Immature natural killer cell (primary cell): ENCODE measurements at regions not wholly inside any gene's neighbourhood (a gene's known extent, or its start where the extent isn't known, plus 50 kb on each side); places are given as distances from the start of the nearest gene placed in this dataset.

ENCODE experiments used
- DNase-seq, 3 donors: peaks; one replicate each; pipeline ENCODE4 v3.0.0; 2022; ENCODE audit warnings: mixed read lengths in 1 of 3
- H3K27ac Mint-ChIP-seq, 6 donors: one replicate each; pipeline ENCODE4 v1.8.0; 2020; ENCODE audit warnings: mixed read lengths in 6 of 6, mild to moderate bottlenecking in 5 of 6, inconsistent platforms in 4 of 6, moderate library complexity in 3 of 6
- H3K27me3 Mint-ChIP-seq, 3 donors: one replicate each; pipeline ENCODE4 v1.8.0; 2020 to 2021; ENCODE audit warnings: low read depth in 3 of 3, mild to moderate bottlenecking in 3 of 3, mixed read lengths in 3 of 3, moderate library complexity in 3 of 3, inconsistent platforms in 1 of 3
- H3K36me3 Mint-ChIP-seq, 3 donors: one replicate each; pipeline ENCODE4 v1.8.0; 2020; ENCODE audit warnings: mixed read lengths in 3 of 3, inconsistent platforms in 2 of 3, mild to moderate bottlenecking in 2 of 3
- H3K4me1 Mint-ChIP-seq, 2 donors: one replicate each; pipeline ENCODE4 v1.8.0; 2020; ENCODE audit warnings: inconsistent platforms in 2 of 2, mild to moderate bottlenecking in 2 of 2, mixed read lengths in 2 of 2, moderate library complexity in 1 of 2
- H3K4me3 Mint-ChIP-seq, 5 donors: one replicate each; pipeline ENCODE4 v1.8.0; 2020; ENCODE audit warnings: mild to moderate bottlenecking in 5 of 5, mixed read lengths in 5 of 5, inconsistent platforms in 3 of 5, moderate library complexity in 3 of 5
- H3K9me3 Mint-ChIP-seq, 6 donors: one replicate each; pipeline ENCODE4 v1.8.0; 2020; ENCODE audit warnings: mild to moderate bottlenecking in 6 of 6, mixed read lengths in 6 of 6, inconsistent platforms in 4 of 6, moderate library complexity in 3 of 6

- no peak for DNase-seq
- Mint-ChIP-seq H3K27me3 (no peaks in the 10 kb centered on the region), H3K4me1 (no peaks in the 10 kb centered on the region), H3K27ac (no peak overlapping the region), H3K36me3 (no peaks in the 10 kb centered on the region), H3K9me3 (peaks cover 0 to 39% (median 5%) of the 10 kb centered on the region in 6 donors), H3K4me3 (no peak overlapping the region)
Observed at GRCh38 chr12:87329076-87329863, 699.9 kb downstream of the C12orf50 start.

- H3K4me3 Mint-ChIP-seq = no peak overlapping the region
- no peaks in the 10 kb centered on the region for H3K4me1 Mint-ChIP-seq
- no peaks in the 10 kb centered on the region for H3K27me3 Mint-ChIP-seq
- no peak overlapping the region for H3K27ac Mint-ChIP-seq
- H3K9me3 Mint-ChIP-seq = peaks cover 5 to 30% (median 10%) of the 10 kb centered on the region in 6 donors
- no peak for DNase-seq
- no peaks in the 10 kb centered on the region for H3K36me3 Mint-ChIP-seq
Observed at GRCh38 chr12:87323369-87323768, 705.8 kb downstream of the C12orf50 start.

DNA sequence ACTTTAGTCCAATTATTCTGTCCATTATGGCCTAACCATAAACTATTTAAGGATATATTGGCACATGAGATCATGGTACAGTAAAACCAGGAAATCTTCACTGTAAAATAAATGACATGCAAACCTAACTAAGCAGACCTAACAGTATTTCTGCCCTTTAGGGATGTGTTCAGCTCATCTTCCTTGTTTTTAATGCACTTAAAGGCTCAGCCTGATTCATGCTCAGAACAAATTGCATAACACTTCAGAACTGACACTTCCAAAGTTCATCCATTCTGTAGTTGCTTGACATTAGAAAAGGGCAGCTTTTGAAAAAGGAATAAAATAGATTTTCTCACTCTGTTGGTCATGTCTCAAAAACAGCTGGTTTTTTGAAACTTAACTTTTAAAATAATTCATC is 708.5 kb downstream of the C12orf50 start:
- H3K4me3 Mint-ChIP-seq = no peak overlapping the region
- H3K36me3 Mint-ChIP-seq = no peaks in the 10 kb centered on the region
- no peak for DNase-seq
- H3K27me3 Mint-ChIP-seq = no peaks in the 10 kb centered on the region
- peaks cover 5 to 23% (median 11%) of the 10 kb centered on the region in 6 donors for H3K9me3 Mint-ChIP-seq
- H3K27ac Mint-ChIP-seq = no peak overlapping the region
- no peaks in the 10 kb centered on the region for H3K4me1 Mint-ChIP-seq

- Mint-ChIP-seq H3K4me1 (no peaks in the 10 kb centered on the region), H3K36me3 (no peaks in the 10 kb centered on the region), H3K9me3 (peaks cover 0 to 12% (median 6%) of the 10 kb centered on the region in 6 donors), H3K27me3 (peaks cover 0 to 2% (median 1%) of the 10 kb centered on the region in 3 donors), H3K4me3 (no peak overlapping the region), H3K27ac (no peak overlapping the region)
- DNase-seq = no peak
Observed at GRCh38 chr12:87317302-87317701, 711.9 kb downstream of the C12orf50 start.

DNA sequence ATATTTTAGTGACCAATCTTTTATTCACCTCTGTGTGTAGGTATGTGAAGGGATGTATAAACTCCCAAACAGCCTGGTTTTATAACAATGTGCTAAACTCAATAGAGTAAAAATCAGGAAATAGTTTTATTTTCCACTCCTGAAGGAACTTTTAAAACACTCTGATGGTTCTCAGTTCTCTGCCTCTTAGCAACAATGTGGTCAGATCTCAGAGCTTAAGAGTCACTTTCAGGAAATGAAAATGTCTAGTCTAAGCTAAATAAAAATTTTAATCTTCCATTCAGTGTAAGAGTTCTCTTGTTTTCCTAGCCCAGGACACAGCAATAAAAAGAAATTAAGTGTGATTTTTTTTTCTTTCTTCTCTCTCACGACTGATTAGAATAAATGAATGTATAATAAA is 718.0 kb downstream of the C12orf50 start:
- Mint-ChIP-seq H3K27ac (no peak overlapping the region), H3K4me3 (peak overlapping the region in 2 of 5 donors; percentile 28 to 32), H3K9me3 (peaks cover 0 to 14% (median 2%) of the 10 kb centered on the region in 6 donors), H3K4me1 (peaks cover 14 to 18% of the 10 kb centered on the region in 2 donors), H3K27me3 (peaks cover 0 to 2% (median 1%) of the 10 kb centered on the region in 3 donors), H3K36me3 (no peaks in the 10 kb centered on the region)
- DNase-seq = no peak

DNA sequence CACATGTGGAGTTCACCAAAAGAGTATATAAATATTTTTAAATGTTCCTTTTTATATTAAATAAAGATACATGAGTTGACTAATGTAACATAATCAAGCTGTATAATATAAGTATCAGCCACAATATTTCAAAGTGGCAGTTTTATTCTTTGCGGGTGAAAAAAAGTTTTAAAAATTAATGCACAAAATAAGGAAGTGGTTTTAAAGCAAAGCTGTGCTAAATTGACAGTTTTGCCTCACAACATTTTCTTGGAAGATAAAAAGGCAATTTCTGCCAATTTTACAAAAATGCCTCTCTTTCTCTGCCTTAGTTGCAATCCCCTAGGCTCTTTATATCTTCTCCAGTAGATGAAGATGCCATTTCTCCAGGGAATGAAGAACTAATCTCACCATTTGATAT is 719.1 kb downstream of the C12orf50 start:
- DNase-seq = no peak
- peaks cover 14 to 18% of the 10 kb centered on the region in 2 donors for H3K4me1 Mint-ChIP-seq
- no peak overlapping the region for H3K4me3 Mint-ChIP-seq
- H3K9me3 Mint-ChIP-seq = peaks cover 0 to 14% (median 3%) of the 10 kb centered on the region in 6 donors
- H3K36me3 Mint-ChIP-seq = no peaks in the 10 kb centered on the region
- H3K27me3 Mint-ChIP-seq = peaks cover 0 to 2% (median 1%) of the 10 kb centered on the region in 3 donors
- no peak overlapping the region for H3K27ac Mint-ChIP-seq

- H3K4me1 Mint-ChIP-seq = peaks cover 3 to 4% of the 10 kb centered on the region in 2 donors
- no peaks in the 10 kb centered on the region for H3K36me3 Mint-ChIP-seq
- no peaks in the 10 kb centered on the region for H3K27me3 Mint-ChIP-seq
- H3K27ac Mint-ChIP-seq = no peak overlapping the region
- peaks cover 0 to 29% (median 8%) of the 10 kb centered on the region in 6 donors for H3K9me3 Mint-ChIP-seq
- no peak overlapping the region for H3K4me3 Mint-ChIP-seq
- DNase-seq = no peak
Observed at GRCh38 chr12:87305481-87305880, 723.7 kb downstream of the C12orf50 start.

- Mint-ChIP-seq H3K9me3 (peaks cover 2 to 35% (median 12%) of the 10 kb centered on the region in 6 donors), H3K4me3 (no peak overlapping the region), H3K36me3 (no peaks in the 10 kb centered on the region), H3K4me1 (no peaks in the 10 kb centered on the region), H3K27ac (no peak overlapping the region), H3K27me3 (peaks cover 0 to 2% (median 0%) of the 10 kb centered on the region in 3 donors)
- DNase-seq = no peak
Observed at GRCh38 chr12:87304406-87304805, 724.8 kb downstream of the C12orf50 start.

- Mint-ChIP-seq H3K4me1 (no peaks in the 10 kb centered on the region), H3K27ac (no peak overlapping the region), H3K4me3 (no peak overlapping the region), H3K27me3 (peaks cover 0 to 2% (median 0%) of the 10 kb centered on the region in 3 donors), H3K36me3 (no peaks in the 10 kb centered on the region), H3K9me3 (peaks cover 2 to 38% (median 15%) of the 10 kb centered on the region in 6 donors)
- no peak for DNase-seq
Observed at GRCh38 chr12:87303396-87304012, 725.7 kb downstream of the C12orf50 start.

GRCh38 chr12:87302126-87302745 is 727.0 kb downstream of the C12orf50 start:
- Mint-ChIP-seq H3K4me3 (no peak overlapping the region), H3K4me1 (no peaks in the 10 kb centered on the region), H3K36me3 (no peaks in the 10 kb centered on the region), H3K27ac (no peak overlapping the region), H3K9me3 (peaks cover 2 to 43% (median 17%) of the 10 kb centered on the region in 6 donors), H3K27me3 (peaks cover 0 to 2% (median 0%) of the 10 kb centered on the region in 3 donors)
- no peak for DNase-seq

- Mint-ChIP-seq H3K27me3 (no peaks in the 10 kb centered on the region), H3K36me3 (no peaks in the 10 kb centered on the region), H3K4me3 (no peak overlapping the region), H3K9me3 (peaks cover 0 to 32% (median 10%) of the 10 kb centered on the region in 6 donors), H3K4me1 (no peaks in the 10 kb centered on the region), H3K27ac (no peak overlapping the region)
- DNase-seq = no peak
Observed at GRCh38 chr12:87290505-87290904, 738.7 kb downstream of the C12orf50 start.

GRCh38 chr12:87283886-87284285 is 745.3 kb downstream of the C12orf50 start:
- no peaks in the 10 kb centered on the region for H3K27me3 Mint-ChIP-seq
- no peaks in the 10 kb centered on the region for H3K36me3 Mint-ChIP-seq
- no peak for DNase-seq
- no peak overlapping the region for H3K4me3 Mint-ChIP-seq
- no peaks in the 10 kb centered on the region for H3K4me1 Mint-ChIP-seq
- H3K9me3 Mint-ChIP-seq = peaks cover 1 to 12% (median 8%) of the 10 kb centered on the region in 6 donors
- H3K27ac Mint-ChIP-seq = no peak overlapping the region

GRCh38 chr12:87283111-87283510 is 746.1 kb downstream of the C12orf50 start:
- H3K36me3 Mint-ChIP-seq = no peaks in the 10 kb centered on the region
- DNase-seq = no peak
- H3K4me3 Mint-ChIP-seq = no peak overlapping the region
- no peaks in the 10 kb centered on the region for H3K4me1 Mint-ChIP-seq
- peaks cover 1 to 12% (median 9%) of the 10 kb centered on the region in 6 donors for H3K9me3 Mint-ChIP-seq
- no peak overlapping the region for H3K27ac Mint-ChIP-seq
- H3K27me3 Mint-ChIP-seq = no peaks in the 10 kb centered on the region

- H3K36me3 Mint-ChIP-seq = no peaks in the 10 kb centered on the region
- H3K27ac Mint-ChIP-seq = no peak overlapping the region
- no peak overlapping the region for H3K4me3 Mint-ChIP-seq
Observed at GRCh38 chr12:87280893-87281292, 748.3 kb downstream of the C12orf50 start.

More at GRCh38 chr12:87280893-87281292, 748.3 kb downstream of the C12orf50 start:
- Mint-ChIP-seq H3K27me3 (no peaks in the 10 kb centered on the region), H3K9me3 (peaks cover 0 to 10% (median 5%) of the 10 kb centered on the region in 6 donors), H3K4me1 (no peaks in the 10 kb centered on the region)
- DNase-seq = no peak
